ENCODE measurements at regions not wholly inside any gene's neighbourhood (a gene's known extent, or its start where the extent isn't known, plus 50 kb on each side); places are given as distances from the start of the nearest gene placed in this dataset.

- TF ChIP-seq CTCF (IDR thresholded peaks at IDR 0.05; ENCODE audit: low read depth, low read length, missing control alignments) = no peak
- no peak for DNase-seq (ENCODE audit: extremely low read depth, low read depth)
- no peak overlapping the region for H3K4me3 ChIP-seq (replicated peaks; ENCODE audit: low read depth, low read length)
These were observed 146.7 kb upstream of the PFKP start for GRCh38 chr10:2920637-2921036.

- no peak overlapping the region for H3K4me3 ChIP-seq (replicated peaks; ENCODE audit: low read depth, low read length)
- TF ChIP-seq CTCF (IDR thresholded peaks at IDR 0.05; ENCODE audit: low read depth, low read length, missing control alignments) = no peak
- DNase-seq (ENCODE audit: extremely low read depth, low read depth) = no peak
These were observed 147.2 kb upstream of the PFKP start for GRCh38 chr10:2920168-2920567.

- no peak for DNase-seq (ENCODE audit: extremely low read depth, low read depth)
- H3K4me3 ChIP-seq (replicated peaks; ENCODE audit: low read depth, low read length) = no peak overlapping the region
- TF ChIP-seq CTCF (IDR thresholded peaks at IDR 0.05; ENCODE audit: low read depth, low read length, missing control alignments) = no peak
These were observed 148.3 kb upstream of the PFKP start for GRCh38 chr10:2919016-2919415.

GRCh38 chr10:2918489-2918888 lies 148.9 kb upstream of the PFKP start:
- no peak for DNase-seq (ENCODE audit: extremely low read depth, low read depth)
- H3K4me3 ChIP-seq (replicated peaks; ENCODE audit: low read depth, low read length) = no peak overlapping the region
- TF ChIP-seq CTCF (IDR thresholded peaks at IDR 0.05; ENCODE audit: low read depth, low read length, missing control alignments) = no peak

GRCh38 chr10:2917926-2918325 lies 149.4 kb upstream of the PFKP start:
- no peak for TF ChIP-seq CTCF (IDR thresholded peaks at IDR 0.05; ENCODE audit: low read depth, low read length, missing control alignments)
- DNase-seq (ENCODE audit: extremely low read depth, low read depth) = no peak
- H3K4me3 ChIP-seq (replicated peaks; ENCODE audit: low read depth, low read length) = no peak overlapping the region

GRCh38 chr10:2915412-2915811 lies 151.9 kb upstream of the PFKP start:
- no peak for DNase-seq (ENCODE audit: extremely low read depth, low read depth)
- no peak for TF ChIP-seq CTCF (IDR thresholded peaks at IDR 0.05; ENCODE audit: low read depth, low read length, missing control alignments)
- no peak overlapping the region for H3K4me3 ChIP-seq (replicated peaks; ENCODE audit: low read depth, low read length)

- DNase-seq (ENCODE audit: extremely low read depth, low read depth) = no peak
- TF ChIP-seq CTCF (IDR thresholded peaks at IDR 0.05; ENCODE audit: low read depth, low read length, missing control alignments) = no peak
- no peak overlapping the region for H3K4me3 ChIP-seq (replicated peaks; ENCODE audit: low read depth, low read length)
These were observed 152.6 kb upstream of the PFKP start for GRCh38 chr10:2914741-2915140.

All from HFF-Myc (cell line).